ENCODE measurements at regions not wholly inside any gene's neighbourhood (a gene's known extent, or its start where the extent isn't known, plus 50 kb on each side); places are given as distances from the start of the nearest gene placed in this dataset.
"Not testable (repeated sequence)": the region's sequence is repeated elsewhere in the genome, so short reads cannot be mapped to it uniquely, and the experiment has no call there.

DNA sequence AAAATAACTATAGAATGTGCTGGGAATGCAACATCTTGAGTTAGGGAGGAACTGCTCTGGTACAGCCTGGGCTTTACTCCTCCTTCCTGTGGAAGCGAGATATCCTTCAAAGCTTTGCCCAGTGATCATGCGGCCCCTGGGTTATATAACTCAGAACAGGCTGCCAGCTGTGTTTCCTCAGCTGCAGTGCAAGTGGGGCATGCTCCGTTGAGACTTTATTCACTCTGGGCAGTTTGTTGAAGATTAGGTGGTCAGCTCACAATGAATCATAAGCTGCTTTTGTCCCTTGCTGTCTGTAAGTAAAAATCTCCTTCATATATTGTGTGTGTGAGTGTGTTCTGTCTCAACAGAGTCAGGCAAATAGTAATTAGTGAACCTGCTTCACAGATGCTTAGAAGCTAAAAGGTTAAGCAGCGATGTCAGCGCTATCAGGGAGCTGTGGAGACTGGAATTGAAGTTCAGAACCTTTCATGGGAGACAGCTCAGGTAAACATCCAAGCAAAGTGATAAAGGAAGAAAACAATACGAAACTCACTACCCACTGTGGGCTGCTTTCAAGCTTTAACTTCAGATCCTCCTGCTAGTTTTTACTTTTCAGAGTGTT is 688.4 kb downstream of the HTR1B start:
- DNase-seq (ENCODE audit: low read depth) = no peak

DNA sequence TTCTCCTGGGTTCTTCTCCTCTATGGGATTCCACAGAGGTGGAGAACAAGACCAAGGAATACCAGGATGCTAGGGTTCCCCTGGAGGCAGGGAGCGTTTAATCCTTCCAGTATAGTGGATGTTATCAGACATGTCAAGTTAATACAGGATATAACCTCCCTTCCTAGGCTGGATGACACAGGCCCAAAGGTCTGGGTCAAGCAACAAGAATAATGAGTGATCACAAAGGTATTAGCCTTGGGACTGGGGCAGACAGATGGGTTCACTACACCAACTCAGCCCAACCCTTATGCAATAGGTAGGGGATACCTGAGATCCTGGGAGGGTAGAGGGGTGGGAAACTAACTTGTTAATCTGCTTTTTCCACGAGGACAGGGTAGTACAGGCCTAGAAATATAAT is 690.3 kb downstream of the HTR1B start:
- no peak for DNase-seq (ENCODE audit: low read depth)

DNA sequence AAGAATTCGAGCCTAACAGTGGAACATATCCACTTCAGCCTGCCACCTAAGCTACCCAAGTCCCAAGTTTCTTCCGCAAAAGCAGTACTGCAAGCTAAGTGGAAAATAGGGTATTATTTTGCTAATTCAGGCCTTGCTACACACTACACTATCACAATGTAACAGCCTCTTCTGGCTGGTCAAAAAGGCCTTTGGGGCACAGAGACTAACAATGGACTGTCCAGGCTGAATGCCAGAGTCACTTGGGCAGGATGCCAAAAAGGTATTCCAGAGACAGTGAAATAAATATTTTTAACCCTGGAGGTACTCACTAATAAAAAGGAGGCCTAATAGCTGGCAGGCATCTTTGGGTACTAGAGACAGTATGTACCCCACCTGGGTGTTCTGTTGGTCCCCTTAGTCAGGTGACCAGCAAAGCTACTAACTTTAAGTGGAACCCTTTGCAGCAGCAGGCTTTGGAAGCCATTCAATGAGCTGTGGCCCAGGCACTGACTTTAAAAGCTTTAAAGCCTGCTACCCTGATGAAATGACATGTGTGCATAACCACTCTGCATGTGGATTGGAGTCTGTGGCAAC is 692.1 kb downstream of the HTR1B start:
- no peak for DNase-seq (ENCODE audit: low read depth)

DNA sequence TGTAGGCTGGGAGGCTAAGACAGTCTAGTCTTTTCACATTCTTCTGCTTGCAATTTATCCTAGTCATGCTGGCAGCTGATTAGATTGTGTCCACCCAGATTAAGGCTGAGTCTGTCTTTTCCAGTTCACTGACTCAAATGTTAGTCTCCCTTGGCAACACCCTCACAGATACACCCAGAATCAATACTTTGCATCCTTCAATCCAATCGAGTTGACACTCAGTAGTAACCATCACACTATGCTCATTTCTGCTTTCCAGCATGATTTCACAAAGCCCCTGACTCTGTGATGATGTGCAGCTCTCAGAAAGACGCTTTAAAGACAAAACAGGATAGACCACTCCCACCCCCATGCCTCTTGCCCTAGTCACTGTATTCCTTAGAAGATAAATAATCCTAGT is 693.0 kb downstream of the HTR1B start:
- no peak for DNase-seq (ENCODE audit: low read depth)

DNA sequence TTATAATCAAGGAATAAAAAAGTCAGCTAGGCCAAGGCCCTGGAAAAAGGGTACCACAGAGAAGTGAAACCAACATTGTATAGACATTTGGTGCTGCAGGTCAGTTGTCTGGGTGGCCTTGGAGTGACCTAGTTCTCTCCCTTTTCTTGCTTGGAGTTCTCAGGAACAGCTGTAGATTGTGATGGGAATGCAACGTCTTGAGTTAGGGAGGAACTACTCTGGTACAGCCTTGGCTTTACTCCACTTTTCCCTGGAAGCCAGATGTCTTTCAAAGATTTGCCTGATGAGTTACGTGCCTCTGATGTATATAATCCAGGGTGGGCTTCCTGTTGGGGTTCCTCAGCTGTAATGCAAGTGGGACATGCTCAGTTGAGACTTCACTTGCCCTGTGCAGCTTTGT is 694.7 kb downstream of the HTR1B start:
- DNase-seq (ENCODE audit: low read depth) = no peak

DNA sequence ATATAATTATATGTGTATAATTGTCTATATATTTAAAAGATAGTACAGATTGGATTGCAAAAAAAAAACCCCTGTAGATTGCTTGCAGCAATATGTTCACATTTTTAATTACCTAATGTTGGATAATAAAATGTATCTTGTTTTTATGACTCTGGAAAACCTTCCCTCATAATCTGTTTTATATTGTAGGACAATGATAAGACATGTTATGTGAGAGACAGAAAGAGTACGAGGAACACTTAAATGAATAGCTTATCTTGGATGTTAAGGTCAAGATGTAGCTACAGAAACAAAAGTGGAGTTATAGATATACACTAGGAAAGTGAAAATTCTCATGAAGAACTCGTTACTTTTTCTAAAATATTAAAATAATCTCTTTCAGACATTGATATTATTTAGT is 691.6 kb upstream of the IMPG1 start:
- no peak for DNase-seq (ENCODE audit: low read depth)

DNA sequence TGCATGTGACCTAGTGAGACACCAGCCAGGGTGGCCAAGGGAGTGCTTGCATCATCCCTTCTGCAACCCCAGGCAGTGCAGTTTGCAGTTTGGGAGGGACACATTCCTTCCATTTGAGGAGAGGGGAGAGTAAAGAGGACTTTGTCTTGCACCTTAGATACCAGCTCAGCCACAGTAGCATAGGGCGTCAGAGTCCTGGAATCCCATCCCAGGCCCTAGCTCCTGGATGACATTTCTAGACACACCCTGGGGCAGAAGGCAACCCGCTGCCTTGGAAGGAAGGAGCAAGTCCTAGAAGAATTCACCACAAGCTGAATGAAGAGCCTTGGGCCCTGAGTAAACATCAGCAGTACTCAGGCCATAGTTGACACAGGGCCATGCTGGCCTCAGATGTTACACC is 680.4 kb upstream of the IMPG1 start:
- DNase-seq (ENCODE audit: low read depth) = peak; percentile 6

- not testable (repeated sequence) for DNase-seq (ENCODE audit: low read depth)
These were observed 672.9 kb upstream of the IMPG1 start for GRCh38 chr6:76745388-76745787.

- not testable (repeated sequence) for DNase-seq (ENCODE audit: low read depth)
These were observed 671.8 kb upstream of the IMPG1 start for GRCh38 chr6:76744151-76744720.

- no peak for DNase-seq (ENCODE audit: low read depth)
These were observed 670.5 kb upstream of the IMPG1 start for GRCh38 chr6:76742919-76743318.

DNA sequence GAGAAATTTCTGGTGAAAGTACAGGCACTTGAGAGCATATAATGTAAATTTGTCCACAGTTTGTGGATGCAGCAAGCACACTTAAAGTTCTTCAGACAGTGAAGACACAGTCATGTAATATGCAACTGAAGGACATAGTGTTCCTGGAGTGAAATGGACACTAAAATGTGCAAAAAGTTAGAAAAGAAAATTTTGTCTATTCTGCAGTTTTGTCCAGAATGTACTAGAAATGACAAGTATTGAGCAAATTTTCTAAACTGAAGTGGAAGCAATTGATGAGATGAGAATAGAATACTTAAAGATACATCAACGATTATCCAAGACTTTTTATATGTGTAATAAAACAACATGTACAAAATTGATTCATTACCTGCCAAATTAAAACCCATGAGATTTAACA is 647.0 kb upstream of the IMPG1 start:
- no peak for DNase-seq (ENCODE audit: low read depth)

DNA sequence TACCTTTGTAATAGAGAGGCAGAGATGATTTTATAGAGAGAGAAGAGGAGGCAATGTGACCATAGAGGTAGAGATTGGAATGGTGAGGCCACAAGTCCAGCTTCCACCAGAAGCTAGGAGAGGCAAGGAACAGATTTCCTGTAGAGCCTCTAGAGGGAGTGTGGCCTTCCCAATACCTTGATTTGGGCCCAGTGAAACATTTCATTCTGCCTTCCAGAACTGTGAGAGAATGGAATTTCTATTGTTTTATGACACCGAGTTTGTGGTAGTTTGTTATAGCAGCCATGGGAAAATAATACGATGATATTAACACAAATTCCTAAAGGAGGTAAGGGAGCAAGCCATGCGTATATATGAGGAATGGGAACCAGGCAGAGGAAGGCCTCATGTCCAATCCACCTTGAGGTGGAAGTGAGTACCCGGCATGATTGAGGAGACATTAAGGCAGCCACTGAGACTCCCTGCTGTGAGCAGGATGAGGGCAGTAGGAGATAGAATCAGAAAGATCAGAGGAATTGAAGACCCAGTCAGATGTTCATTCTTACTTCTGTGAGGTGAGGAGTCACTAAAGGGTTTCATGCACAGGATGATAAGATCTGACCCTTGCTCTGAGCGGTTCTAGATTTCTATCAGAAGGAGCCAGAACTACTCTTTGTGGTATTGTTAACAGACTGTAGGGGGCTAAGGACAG is 636.3 kb upstream of the IMPG1 start:
- DNase-seq (ENCODE audit: low read depth) = no peak

DNA sequence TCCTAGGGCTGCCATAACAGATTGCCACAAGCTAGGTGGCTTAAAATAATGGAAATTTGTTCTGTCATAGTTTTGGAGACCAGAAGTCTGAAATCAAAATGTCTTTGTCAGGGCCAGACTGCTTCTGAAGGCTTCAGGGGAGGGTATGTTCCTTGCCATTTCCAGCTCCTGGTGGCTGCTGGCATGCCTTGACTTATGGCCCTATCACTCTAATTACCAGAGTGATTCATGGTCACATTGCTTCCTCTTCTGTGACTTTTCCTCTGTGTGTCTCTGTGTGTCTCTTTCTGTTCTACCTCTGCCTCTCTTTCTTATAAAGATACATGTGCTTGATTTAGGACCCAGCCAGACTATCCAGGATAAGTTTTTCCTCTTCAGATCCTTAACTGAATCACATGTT is 635.2 kb upstream of the IMPG1 start:
- no peak for DNase-seq (ENCODE audit: low read depth)

- DNase-seq (ENCODE audit: low read depth) = no peak
These were observed 634.2 kb upstream of the IMPG1 start for GRCh38 chr6:76706631-76707030.

- no peak for DNase-seq (ENCODE audit: low read depth)
These were observed 633.6 kb upstream of the IMPG1 start for GRCh38 chr6:76706086-76706485.

DNA sequence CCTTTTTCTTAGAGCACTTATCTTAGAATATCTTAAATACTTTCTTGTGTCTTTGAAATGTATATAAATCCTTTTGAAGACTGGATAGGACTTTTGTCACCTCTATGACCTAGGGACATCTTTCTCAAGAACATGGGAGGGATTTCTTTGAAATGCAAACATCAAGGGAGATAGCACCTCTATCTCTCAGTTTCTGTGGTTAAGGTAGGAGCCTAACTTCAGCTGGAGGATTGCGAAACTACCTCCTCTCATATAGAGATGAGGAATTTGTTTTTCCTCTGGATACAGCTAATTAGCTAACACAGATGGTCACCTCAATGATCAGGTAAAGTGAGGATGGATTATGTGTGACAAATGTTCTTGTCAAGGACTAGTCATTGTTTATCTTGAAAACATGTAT is 631.3 kb upstream of the IMPG1 start:
- no peak for DNase-seq (ENCODE audit: low read depth)

GRCh38 chr6:76703285-76703684 is 630.8 kb upstream of the IMPG1 start:
- no peak for DNase-seq (ENCODE audit: low read depth)

DNA sequence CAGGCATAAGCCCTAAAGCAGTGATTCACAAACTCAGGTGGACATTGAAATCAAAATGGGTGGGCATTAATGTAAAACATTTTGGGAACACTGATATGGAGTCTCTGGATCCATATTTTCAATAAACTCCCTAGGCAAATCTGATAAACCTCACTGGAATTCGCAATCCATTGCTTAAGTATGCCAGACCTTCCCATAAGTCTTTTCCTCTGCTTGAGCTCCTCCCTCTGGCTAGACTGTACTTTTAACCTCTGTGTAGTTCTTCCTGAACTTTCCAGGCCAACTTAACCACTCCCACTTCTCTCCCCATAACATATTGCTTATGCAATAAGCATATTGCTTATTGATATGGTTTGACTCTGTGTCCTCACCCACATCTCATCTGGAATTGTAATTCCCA is 629.7 kb upstream of the IMPG1 start:
- no peak for DNase-seq (ENCODE audit: low read depth)

DNA sequence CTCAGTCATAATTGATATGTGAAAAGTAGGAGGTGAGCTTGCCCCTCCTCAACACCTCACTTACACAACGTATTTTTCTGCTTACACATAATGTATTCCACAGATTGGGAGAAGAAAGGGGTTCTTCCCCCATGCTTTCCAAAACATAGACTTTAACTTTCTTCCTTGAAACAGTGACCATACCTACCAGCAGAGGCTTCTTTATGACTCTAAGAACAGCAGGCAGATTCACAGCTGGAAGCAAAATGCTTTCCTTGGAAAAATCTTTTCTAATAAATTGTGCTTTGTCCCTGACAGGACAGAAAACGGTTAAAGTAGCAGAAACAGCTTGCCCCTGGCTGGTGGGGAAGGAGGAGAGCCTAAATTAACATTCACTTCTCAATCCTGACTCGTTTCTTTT is 629.1 kb upstream of the IMPG1 start:
- no peak for DNase-seq (ENCODE audit: low read depth)

DNA sequence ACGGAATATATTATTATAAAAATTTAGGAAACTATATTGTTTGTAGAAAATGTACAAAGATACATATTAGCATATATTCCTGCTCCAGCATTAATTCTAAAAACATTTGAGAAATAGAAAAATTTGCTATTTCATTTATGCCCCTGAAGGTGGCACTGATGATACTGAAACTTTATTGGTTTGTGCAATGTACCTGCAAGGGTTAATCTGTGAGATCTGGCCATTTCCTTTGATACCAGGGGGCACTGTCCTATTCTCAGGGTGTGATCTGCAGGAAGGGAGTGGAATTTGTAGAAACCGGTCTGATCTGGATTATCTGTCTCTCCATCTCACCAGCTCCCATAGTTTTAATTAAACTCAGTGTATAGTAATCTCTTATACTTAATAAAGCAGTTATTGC is 625.1 kb upstream of the IMPG1 start:
- peak; percentile 9 for DNase-seq (ENCODE audit: low read depth)

GRCh38 chr6:76694795-76695194 is 622.3 kb upstream of the IMPG1 start:
- no peak for DNase-seq (ENCODE audit: low read depth)

DNA sequence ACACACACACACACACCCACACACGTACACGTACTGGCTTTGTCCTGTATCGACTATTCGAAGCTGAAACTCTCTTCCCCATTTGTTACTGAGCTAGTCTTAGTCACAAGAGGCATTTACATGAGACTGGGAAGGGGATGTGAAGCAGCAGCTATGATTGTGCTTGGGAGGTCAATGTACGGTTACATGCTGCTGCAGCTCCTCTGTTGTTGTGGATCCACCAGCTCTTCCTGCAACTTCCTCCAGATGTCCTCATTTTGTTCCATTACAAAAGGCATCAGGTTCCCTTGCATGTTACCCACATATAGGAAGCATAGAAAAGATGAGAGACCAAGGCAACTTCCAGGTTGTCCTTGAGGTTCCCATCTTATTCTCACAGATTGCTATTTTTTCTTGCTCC is 612.4 kb upstream of the IMPG1 start:
- peak; percentile 11 for DNase-seq (ENCODE audit: low read depth)

- DNase-seq (ENCODE audit: low read depth) = no peak
These were observed 611.5 kb upstream of the IMPG1 start for GRCh38 chr6:76683985-76684384.

DNA sequence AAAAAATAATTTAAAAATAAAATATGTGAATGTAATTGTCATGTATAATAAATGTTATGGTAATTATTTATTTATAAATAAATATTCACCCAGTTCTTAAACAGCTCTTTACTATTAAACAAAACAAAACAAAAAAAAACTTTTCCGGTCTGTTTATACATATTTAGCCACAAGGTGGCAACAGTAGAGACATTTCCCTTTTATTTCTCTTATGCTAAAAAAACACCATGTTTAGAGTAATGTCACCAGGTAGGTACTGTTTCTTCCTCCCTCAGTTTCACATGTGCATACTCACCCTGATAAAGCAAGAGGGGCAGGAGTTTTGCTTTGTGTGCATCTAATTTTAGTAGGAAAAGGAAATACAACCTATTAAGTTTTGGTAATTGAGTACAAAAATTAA is 610.4 kb upstream of the IMPG1 start:
- DNase-seq (ENCODE audit: low read depth) = peak; percentile 10

Data from EH (cell line).